ENCODE measurements at regions not wholly inside any gene's neighbourhood (a gene's known extent, or its start where the extent isn't known, plus 50 kb on each side); places are given as distances from the start of the nearest gene placed in this dataset.
"Not testable (repeated sequence)": the region's sequence is repeated elsewhere in the genome, so short reads cannot be mapped to it uniquely, and the experiment has no call there.

GRCh38 chrX:13476384-13476783 lies 93.0 kb upstream of the EGFL6 start:
- DNase-seq (ENCODE audit: low spot score), result no peak

DNA sequence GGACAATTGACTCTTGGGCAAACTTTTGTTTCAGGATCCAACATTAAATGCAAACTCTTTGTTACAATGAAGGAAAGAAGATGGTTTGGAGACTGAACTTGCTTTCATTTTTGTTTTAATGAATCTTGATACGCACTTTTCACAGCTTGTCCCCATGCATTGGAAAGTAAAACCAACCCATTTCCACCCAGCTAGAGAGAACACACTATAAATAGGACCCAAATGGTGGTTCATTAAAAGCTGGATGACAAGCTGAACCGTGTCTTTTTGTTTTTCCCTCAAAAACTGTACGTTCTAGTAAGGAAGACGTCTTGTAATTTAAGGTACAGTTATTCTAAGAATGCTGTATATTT lies 95.3 kb upstream of the EGFL6 start:
- no peak for DNase-seq (ENCODE audit: low spot score)

DNA sequence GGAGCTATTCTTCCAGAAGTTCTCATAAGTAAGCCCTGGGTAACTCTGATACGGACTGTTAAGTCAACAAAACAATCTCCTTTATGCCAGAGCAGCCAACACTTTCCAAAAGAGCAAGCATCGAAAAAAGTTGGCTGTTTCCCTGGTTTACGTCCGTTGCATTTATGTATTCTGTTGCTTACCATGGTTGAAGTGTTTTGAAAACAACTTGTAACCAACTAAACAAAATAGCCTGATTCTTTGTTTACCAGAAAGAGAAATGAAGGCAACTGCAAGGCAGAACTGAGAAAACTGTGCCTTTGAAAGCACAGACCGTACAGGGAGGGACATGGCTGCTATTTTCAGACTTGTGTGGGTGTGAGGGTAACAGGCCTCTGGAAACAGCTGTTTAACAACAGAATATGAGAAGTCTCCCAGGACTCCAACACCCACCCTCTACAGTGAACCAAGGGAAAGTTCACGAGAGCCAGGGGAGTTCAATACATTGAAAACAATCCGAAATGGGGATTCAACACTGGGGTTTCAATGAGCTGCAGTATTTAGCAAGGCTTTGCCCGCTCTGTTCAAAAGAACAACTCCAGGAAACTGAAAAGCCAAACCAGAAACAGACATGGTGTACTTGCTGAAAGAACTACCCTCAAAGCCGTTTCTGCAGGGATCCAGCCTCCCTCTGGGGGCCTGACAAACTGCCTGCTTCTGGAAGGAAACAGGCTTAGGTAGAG lies 95.8 kb upstream of the EGFL6 start:
- no peak for DNase-seq (ENCODE audit: low spot score)

DNA sequence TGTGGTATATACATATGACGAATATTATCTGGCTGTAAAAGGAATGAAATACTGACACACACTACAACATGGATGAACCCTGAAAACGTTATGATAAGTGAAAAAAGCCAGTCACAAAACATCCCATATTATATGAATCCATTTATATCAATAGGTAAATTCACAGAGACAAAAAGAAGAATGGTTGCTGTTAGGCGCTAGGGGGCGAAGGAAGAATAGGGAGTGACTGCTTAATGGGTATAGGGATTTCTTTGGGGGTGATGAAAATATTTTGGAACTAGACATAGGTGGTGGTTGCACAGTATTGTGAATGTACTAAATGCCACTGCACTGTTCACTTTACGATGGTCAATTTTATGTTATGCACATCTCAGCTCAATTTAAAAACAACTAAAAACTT lies 96.4 kb upstream of the EGFL6 start:
- no peak for DNase-seq (ENCODE audit: low spot score)

- no peak for DNase-seq (ENCODE audit: low spot score)
Measured at GRCh38 chrX:13471269-13471668, 98.1 kb upstream of the EGFL6 start.

DNA sequence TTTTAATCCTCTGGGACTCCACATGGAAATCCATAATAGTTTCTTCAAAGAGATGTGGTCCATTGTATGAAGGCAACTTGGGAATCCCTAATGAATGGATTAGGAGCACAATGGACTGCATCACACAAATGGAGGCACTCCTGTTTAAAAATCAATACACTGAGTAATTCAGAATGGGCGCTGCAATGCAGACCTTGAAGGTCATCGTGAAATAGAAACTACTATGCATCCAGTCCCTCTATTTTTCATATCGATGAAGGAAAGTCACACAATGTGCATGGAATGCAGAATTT lies 98.8 kb upstream of the EGFL6 start:
- no peak for DNase-seq (ENCODE audit: low spot score)

- peak; percentile 54 for DNase-seq (ENCODE audit: low spot score)
Measured at GRCh38 chrX:13469963-13470684, 99.3 kb upstream of the EGFL6 start.

GRCh38 chrX:13468096-13468495 lies 101.3 kb upstream of the EGFL6 start:
- DNase-seq (ENCODE audit: low spot score), result no peak

- DNase-seq (ENCODE audit: low spot score), result no peak
Measured at GRCh38 chrX:13467243-13467642, 102.2 kb upstream of the EGFL6 start.

DNA sequence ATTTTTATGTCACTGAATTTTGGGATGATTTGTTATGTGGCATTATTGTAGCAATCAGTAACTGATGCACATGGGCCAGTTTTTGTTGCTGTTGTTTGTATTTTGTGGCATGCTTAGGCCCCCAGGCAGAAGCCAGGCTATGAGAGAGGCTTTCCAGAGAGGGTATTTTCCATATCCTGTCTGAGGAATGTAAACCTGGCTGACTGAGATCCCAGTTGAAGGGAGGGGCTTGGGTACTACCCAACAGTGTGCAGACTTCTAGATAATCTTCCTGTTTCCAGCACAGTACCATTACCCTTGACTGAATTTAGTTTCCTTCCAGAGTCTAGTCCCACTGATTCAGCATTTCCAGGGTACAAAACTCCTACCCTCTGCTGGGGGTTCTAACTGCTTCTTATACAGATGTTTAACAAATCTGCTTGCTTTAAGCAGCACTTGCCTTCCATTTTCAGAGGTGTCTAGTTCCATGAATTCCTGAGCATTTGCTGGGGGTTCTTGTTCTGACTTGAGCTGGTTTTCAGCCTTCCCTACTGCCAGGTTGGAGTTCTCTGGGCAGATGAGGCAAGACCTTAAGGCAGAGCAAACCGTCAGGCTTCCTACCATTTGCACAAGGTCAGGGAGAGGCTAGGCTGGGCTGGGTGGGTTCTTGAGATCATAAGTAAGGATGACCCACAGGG lies 104.7 kb upstream of the EGFL6 start:
- DNase-seq (ENCODE audit: low spot score), result no peak

DNA sequence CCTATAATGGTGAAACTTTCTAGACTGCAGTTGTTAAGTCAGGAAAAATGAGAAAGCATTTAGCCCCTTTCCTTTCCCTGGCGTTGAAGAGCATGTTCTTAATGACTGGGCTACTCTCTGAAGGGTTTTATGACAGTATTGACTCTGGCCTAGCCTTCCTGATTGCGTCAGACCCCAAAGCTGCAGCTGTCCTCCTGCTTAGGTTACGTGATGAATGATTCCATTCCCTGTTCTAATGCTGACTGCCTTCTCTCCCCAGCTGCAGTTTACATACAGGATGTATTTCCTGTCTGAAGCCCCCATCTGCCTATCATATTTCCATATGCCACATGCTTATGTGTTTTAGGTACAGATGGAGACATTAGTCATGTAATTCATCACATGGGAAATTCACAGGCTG lies 105.8 kb upstream of the EGFL6 start:
- no peak for DNase-seq (ENCODE audit: low spot score)

DNA sequence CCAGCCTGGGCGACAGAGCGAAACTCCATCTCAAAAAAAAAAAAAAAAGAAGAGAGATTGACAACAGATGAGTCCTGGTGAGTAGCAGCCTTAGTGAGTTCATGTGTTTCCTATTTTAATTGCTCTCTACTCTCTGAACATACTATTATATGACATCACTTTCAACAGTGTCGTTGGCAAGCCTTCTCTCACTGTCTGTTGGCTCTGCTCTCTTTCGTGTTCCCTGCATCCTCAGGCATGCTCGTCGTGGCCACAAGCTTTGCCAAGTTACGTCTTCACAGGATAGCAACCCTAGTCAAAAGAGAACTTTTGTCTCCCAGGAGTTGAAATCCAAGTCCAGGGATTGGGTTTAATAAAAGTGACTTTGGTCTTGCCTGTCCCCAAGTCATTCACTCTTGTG lies 117.1 kb upstream of the EGFL6 start:
- no peak for DNase-seq (ENCODE audit: low spot score)

- no peak for DNase-seq (ENCODE audit: low spot score)
Measured at GRCh38 chrX:13449441-13449840, 120.0 kb upstream of the EGFL6 start.

- DNase-seq (ENCODE audit: low spot score), result no peak
Measured at GRCh38 chrX:13448941-13449340, 120.5 kb upstream of the EGFL6 start.

DNA sequence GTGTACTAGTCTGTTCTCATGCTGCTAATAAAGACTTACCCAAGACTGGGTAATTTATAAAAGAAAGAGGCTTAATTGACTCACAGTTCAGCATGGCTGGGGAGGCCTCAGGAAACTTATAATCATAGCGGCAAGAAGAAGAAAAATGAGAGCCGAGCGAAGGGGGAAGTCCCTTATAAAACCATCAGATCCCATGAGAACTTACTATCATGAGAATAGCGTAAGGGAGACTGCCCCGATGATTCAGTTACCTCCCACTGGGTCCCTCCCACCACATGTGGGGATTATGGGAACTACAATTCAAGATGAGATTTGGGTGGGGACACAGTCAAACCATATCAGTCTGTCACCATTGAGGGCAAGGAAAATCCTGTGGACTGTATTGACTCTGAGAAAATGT lies 121.8 kb upstream of the ATXN3L start:
- DNase-seq (ENCODE audit: low spot score), result not testable (repeated sequence)

- DNase-seq (ENCODE audit: low spot score), result no peak
Measured at GRCh38 chrX:13440176-13440575, 120.3 kb upstream of the ATXN3L start.

- DNase-seq (ENCODE audit: low spot score), result no peak
Measured at GRCh38 chrX:13433298-13433605, 113.4 kb upstream of the ATXN3L start.

- peak; percentile 70 for DNase-seq (ENCODE audit: low spot score)
Measured at GRCh38 chrX:13432414-13433297, 112.8 kb upstream of the ATXN3L start.

DNA sequence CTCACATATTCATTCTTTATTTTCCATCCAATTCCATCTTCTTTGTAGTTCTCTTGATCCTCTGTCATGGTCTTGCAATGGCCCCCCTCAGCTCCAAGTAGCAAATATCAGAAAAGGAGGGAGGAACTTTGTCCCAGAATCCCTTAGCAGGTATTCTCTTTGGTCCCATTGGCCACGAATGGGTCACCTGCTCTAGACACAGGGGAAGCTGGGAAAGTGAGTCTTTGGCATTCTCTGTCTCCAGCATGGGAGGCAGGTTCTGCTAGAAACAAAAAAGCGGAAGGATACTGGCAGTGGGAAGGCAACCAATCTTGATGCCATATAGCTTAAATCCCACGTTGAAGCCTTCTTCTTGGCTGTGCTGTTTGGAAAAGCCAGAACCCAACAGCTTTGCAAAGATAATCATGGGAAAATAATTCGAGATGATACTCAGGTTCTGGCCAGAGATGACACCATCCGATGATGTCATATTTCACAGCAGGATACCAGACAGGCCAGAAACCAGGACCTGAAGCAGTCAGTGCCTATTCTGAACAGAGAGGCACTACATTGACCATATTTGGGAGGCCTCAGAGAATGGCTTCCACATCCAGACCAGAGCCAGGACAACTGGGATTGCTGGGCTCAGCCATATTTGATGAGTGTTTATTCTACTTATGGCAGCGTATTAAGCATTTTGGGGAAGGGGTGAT lies 110.4 kb upstream of the ATXN3L start:
- DNase-seq (ENCODE audit: low spot score), result no peak

DNA sequence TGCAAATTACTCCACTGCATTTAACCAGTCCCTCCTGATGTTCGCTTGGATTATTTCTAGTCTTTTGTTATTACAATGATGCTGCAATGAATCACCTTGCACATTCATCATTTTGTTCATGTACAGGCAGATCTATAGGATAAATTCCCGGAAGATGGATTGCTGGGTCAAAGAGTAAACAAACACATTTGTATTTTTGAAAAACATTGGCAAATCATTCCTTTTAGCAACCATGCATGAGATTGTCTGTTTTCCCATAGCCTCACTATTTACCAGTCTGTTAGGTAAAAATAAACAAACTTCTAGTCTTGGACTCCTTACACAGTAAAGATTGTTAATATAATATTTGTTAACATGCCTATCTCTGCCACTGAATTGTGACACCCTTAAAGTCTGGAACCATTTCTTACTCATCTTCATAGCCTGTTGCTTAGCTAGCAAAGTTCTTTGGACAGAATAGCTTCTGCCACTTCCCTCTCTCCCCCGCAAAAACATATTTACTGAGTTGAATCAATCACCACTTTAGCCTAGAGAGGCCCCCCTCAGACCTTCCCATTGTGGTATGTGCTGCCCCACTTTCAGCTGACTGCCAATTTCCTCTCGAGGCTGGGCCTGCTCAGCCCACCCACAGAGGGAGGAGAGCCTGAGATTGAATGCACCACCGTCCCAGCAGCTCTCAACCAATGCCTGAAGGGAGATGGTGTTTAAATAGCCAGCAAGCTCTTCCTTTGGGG lies 108.4 kb upstream of the ATXN3L start:
- no peak for DNase-seq (ENCODE audit: low spot score)

DNA sequence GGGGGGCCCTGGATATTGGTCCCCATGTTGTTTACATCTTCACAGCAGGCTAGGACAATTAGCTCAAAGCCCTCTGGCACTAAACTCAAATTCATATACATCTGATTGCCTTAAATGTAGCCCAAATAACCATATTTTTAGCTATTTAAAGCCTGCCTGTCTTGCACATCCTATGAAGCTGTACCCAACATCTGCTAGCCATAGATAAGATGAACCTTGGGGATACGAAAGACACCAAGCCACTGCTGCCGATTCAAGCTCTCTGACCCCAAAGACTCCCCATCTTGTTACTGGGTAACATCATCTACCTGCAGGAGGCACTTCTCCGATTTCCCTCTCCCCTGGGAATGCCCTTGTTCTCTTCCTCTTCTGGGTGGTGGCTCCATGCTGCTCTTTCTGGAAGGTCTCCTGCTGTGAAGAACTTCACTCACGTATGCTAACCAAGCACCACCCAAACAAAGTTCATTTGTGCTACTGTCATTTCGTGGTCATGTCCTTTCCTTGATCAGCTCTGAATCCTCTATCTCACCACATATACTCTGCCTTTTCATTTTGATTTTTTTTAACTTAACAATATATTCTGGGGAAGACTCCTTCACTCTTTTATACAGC lies 107.7 kb upstream of the ATXN3L start:
- no peak for DNase-seq (ENCODE audit: low spot score)

All from COLO829 (cell line).